ENCODE measurements at regions not wholly inside any gene's neighbourhood (a gene's known extent, or its start where the extent isn't known, plus 50 kb on each side); places are given as distances from the start of the nearest gene placed in this dataset.

DNA sequence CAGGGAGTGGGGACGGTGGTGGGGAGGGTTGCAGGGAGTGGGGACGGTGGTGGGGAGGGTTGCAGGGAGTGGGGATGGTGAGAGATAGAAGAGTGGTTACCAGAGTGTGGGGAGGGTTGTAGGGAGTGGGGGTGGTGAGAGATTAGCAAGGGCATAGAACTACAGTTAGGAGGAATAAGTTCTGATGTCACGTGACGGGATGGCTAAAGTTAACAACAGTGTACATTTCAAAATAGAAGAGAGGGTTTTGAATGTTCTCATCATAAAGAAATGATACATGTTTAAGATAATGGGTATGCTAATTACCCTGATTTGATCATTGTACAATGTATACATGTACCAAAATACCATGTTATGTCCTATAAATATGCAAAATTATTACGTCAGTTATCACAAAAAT lies 57.6 kb upstream of the FRMD1 start:
- TF ChIP-seq EZH2 (optimal IDR thresholded peaks at IDR 0.05; ENCODE audit: low read depth, low read length) (no peak), CTCF (IDR thresholded peaks at IDR 0.05; ENCODE audit: low read length) (no peak), EZH2phosphoT487 (IDR thresholded peaks at IDR 0.05; ENCODE audit: low read length) (no peak)
